Sigmoid colon (tissue), 6 donors: ENCODE measurements at regions not wholly inside any gene's neighbourhood (a gene's known extent, or its start where the extent isn't known, plus 50 kb on each side); places are given as distances from the start of the nearest gene placed in this dataset.
"Not testable (repeated sequence)": the region's sequence is repeated elsewhere in the genome, so short reads cannot be mapped to it uniquely, and the experiment has no call there.

ENCODE experiments used
- DNase-seq: peaks from one replicate; pipeline ENCODE4 v3.0.0-alpha.2; 2019
- H3K27ac ChIP-seq, 4 donors: fragments of 200-600 bp; sonication (generic); one replicate each; pipeline ENCODE4 v1.5.1; 2016 to 2019; ENCODE audit warnings: mild to moderate bottlenecking in 1 of 4
- H3K27me3 ChIP-seq, 3 donors: fragments of 200-600 bp; sonication (generic); one replicate each; pipeline ENCODE4 v1.5.1; 2019; ENCODE audit warnings: mild to moderate bottlenecking in 1 of 3
- H3K36me3 ChIP-seq, 4 donors: fragments of 200-600 bp; sonication (generic); one replicate each; pipeline ENCODE4 v1.5.1; 2016 to 2019
- H3K4me1 ChIP-seq, 4 donors: fragments of 200-600 bp; sonication (generic); one replicate each; pipeline ENCODE4 v1.5.1; 2017 to 2019
- H3K4me3 ChIP-seq, 4 donors: fragments of 200-600 bp; sonication (generic); one replicate each; pipeline ENCODE4 v1.5.1; 2017 to 2019; ENCODE audit warnings: mild to moderate bottlenecking in 2 of 4, moderate library complexity in 1 of 4
- H3K9me3 ChIP-seq, 4 donors: fragments of 200-600 bp in 3 of 4; sonication (generic) in 3 of 4; one replicate each; pipeline versions ENCODE4 v1.5.1 to v1.6.1; 2013 to 2019
- CTCF ChIP-seq, 4 experiments: fragments of 450-650 bp in 3 of 4; fragments of 200-600 bp in 1 of 4; IDR thresholded peaks; one replicate each; pipeline ENCODE4 v1.5.1; 2016 to 2019; ENCODE audit warnings: antibody characterized with exemption in 4 of 4, mild to moderate bottlenecking in 3 of 4, moderate library complexity in 2 of 4
- EP300 ChIP-seq, 4 donors: sonication (generic); formaldehyde crosslinking; IDR thresholded peaks; one replicate each; pipeline ENCODE4 v1.6.1; 2017; ENCODE audit warnings: antibody characterized with exemption in 4 of 4
- POLR2A ChIP-seq, 2 donors: fragments of 450-650 bp; IDR thresholded peaks; one replicate each; pipeline ENCODE4 v1.6.1; 2016; ENCODE audit warnings: antibody characterized with exemption in 2 of 2, mild to moderate bottlenecking in 2 of 2, moderate library complexity in 2 of 2
- POLR2AphosphoS5 ChIP-seq, 4 donors: sonication (generic); formaldehyde crosslinking; IDR thresholded peaks; one replicate each; pipeline ENCODE4 v1.6.1; 2017; ENCODE audit warnings: antibody characterized with exemption in 4 of 4
- WGBS, 2 donors: extraction: QIAGEN DNeasy Blood & Tissue Kit; methylation state at CpG; one replicate each; pipeline ENCODE4 v1.1.7; 2013; 5-methylcytosine and 5-hydroxymethylcytosine counted together
- intact Hi-C: fragments of 100-400 bp; cut with DNase I; formaldehyde crosslinking; loops from one replicate; pipeline ENCODE4 v1.15.1; 2023
- donor health status: healthy with polysubstance abuse.
- donor health status: healthy.

- 31 to 75% methylated on average over 2 of the region's 2 CpGs for WGBS, 2 donors
- Histone ChIP-seq H3K4me1 (no peaks in the 10 kb centered on the region), H3K27me3 (no peaks in the 10 kb centered on the region), H3K4me3 (no peak overlapping the region), H3K27ac (no peak overlapping the region), H3K36me3 (no peaks in the 10 kb centered on the region), H3K9me3 (no peaks in the 10 kb centered on the region)
- no peak for DNase-seq
- intact Hi-C loops, result no loop called here
- TF ChIP-seq CTCF (IDR thresholded peaks at IDR 0.05) (no peak), EP300 (IDR thresholded peaks at IDR 0.05) (no peak), POLR2AphosphoS5 (IDR thresholded peaks at IDR 0.05) (no peak), POLR2A (IDR thresholded peaks at IDR 0.05) (no peak)
These were observed 204.4 kb downstream of the OTOL1 start for GRCh38 chr3:161700998-161701397.

- H3K4me1 ChIP-seq, H3K4me3 ChIP-seq, H3K36me3 ChIP-seq, H3K27ac ChIP-seq, H3K27me3 ChIP-seq, intact Hi-C loops, H3K9me3 ChIP-seq, DNase-seq: not testable (repeated sequence)
- 40 to 67% methylated on average over 5 of the region's 5 CpGs for WGBS, 2 donors
These were observed 210.6 kb downstream of the OTOL1 start for GRCh38 chr3:161707253-161707652.

GRCh38 chr3:161713731-161714130 lies 217.1 kb downstream of the OTOL1 start:
- Histone ChIP-seq H3K4me3 (no peak overlapping the region), H3K27ac (no peak overlapping the region), H3K9me3 (no peaks in the 10 kb centered on the region), H3K27me3 (no peaks in the 10 kb centered on the region), H3K4me1 (no peaks in the 10 kb centered on the region), H3K36me3 (no peaks in the 10 kb centered on the region)
- TF ChIP-seq EP300 (IDR thresholded peaks at IDR 0.05), result no peak
- no peak for TF ChIP-seq POLR2AphosphoS5 (IDR thresholded peaks at IDR 0.05)
- TF ChIP-seq POLR2A (IDR thresholded peaks at IDR 0.05), result no peak
- TF ChIP-seq CTCF (IDR thresholded peaks at IDR 0.05), result no peak
- DNase-seq, result no peak
- intact Hi-C loops, result no loop called here

- H3K27ac ChIP-seq, result no peak overlapping the region
- H3K36me3 ChIP-seq, result no peaks in the 10 kb centered on the region
- intact Hi-C loops, result no loop called here
- H3K27me3 ChIP-seq, result no peaks in the 10 kb centered on the region
- no peak for DNase-seq
- no peaks in the 10 kb centered on the region for H3K9me3 ChIP-seq
- 82% methylated on average over 2 of the region's 2 CpGs for WGBS, 2 donors
- no peak overlapping the region for H3K4me3 ChIP-seq
- TF ChIP-seq EP300 (IDR thresholded peaks at IDR 0.05) (no peak), POLR2AphosphoS5 (IDR thresholded peaks at IDR 0.05) (no peak), POLR2A (IDR thresholded peaks at IDR 0.05) (no peak), CTCF (IDR thresholded peaks at IDR 0.05) (no peak)
- no peaks in the 10 kb centered on the region for H3K4me1 ChIP-seq
These were observed 235.4 kb downstream of the OTOL1 start for GRCh38 chr3:161731968-161732367.

- Histone ChIP-seq H3K27me3 (no peaks in the 10 kb centered on the region), H3K27ac (no peak overlapping the region), H3K4me1 (no peaks in the 10 kb centered on the region), H3K9me3 (no peaks in the 10 kb centered on the region), H3K36me3 (no peaks in the 10 kb centered on the region), H3K4me3 (no peak overlapping the region)
- intact Hi-C loops, result no loop called here
- no peak for TF ChIP-seq POLR2A (IDR thresholded peaks at IDR 0.05)
- TF ChIP-seq POLR2AphosphoS5 (IDR thresholded peaks at IDR 0.05), result no peak
- TF ChIP-seq CTCF (IDR thresholded peaks at IDR 0.05), result no peak
- TF ChIP-seq EP300 (IDR thresholded peaks at IDR 0.05), result no peak
- no peak for DNase-seq
These were observed 240.6 kb downstream of the OTOL1 start for GRCh38 chr3:161737171-161737570.
